GM21526 (cell line): ENCODE measurements at regions not wholly inside any gene's neighbourhood (a gene's known extent, or its start where the extent isn't known, plus 50 kb on each side); places are given as distances from the start of the nearest gene placed in this dataset.
"Not testable (repeated sequence)": the region's sequence is repeated elsewhere in the genome, so short reads cannot be mapped to it uniquely, and the experiment has no call there.

ENCODE experiments used
- ATAC-seq: cut with Tn5 transposase; IDR thresholded peaks from one replicate; pipeline ENCODE4 v1.9.1; 2021; ENCODE audit warnings: moderate library complexity; ENCODE audit not compliant: unreplicated experiment, low FRiP score

DNA sequence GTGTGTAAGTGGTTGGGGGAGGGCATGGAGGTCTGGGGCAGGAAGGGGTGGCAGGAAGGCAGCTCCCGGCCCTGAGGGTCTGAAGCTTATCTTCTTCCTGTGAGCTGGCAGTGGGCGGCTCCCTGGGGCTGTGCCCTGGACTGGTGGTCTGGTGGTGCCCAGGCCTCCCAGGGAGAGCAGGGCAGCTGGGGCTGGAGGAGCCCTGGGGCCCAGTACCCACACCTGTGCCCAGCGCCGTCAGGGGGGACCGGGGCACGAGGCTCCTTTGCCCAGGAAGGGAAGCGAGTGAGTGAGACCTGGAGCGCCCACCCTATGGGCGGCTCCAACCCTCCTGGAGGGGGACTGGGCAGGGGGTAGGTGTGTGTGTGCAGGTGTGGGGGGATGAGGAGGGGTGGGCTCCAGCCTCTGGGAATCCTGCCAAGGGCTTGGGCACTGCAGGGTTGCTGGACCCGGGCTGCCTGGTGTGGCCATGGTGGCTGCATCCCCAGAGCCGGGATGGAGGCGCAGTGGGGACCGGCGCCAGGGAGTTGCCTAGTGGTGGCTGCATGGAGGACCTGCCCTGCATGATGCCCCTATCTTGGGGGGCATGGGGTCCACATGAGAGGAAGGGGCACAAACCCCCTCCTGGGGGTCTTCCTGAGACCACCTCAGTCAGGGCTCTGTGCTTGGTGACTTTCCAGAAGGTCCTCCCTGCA lies 353.6 kb downstream of the TMEM121 start:
- ATAC-seq = no peak

DNA sequence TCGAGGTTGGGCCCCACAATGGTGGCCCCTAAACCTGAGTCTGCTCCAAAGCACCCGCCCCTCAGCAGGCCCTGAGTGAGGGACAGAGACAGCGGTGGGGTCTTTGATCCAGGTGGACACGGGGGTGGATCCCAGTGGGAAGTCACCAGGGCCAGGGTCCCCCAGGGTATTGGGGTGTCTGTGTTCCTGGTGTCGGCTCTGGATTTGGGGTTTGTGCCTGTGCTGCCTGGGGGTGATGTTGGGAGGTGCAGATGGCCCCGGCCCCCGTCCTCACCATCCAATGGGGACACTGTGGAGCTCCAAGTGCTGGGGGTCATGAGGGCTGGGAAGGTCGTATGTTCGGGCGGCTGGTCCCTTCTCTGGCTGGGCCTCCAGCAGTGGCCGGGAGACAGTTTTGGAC lies 354.2 kb downstream of the TMEM121 start:
- no peak for ATAC-seq

DNA sequence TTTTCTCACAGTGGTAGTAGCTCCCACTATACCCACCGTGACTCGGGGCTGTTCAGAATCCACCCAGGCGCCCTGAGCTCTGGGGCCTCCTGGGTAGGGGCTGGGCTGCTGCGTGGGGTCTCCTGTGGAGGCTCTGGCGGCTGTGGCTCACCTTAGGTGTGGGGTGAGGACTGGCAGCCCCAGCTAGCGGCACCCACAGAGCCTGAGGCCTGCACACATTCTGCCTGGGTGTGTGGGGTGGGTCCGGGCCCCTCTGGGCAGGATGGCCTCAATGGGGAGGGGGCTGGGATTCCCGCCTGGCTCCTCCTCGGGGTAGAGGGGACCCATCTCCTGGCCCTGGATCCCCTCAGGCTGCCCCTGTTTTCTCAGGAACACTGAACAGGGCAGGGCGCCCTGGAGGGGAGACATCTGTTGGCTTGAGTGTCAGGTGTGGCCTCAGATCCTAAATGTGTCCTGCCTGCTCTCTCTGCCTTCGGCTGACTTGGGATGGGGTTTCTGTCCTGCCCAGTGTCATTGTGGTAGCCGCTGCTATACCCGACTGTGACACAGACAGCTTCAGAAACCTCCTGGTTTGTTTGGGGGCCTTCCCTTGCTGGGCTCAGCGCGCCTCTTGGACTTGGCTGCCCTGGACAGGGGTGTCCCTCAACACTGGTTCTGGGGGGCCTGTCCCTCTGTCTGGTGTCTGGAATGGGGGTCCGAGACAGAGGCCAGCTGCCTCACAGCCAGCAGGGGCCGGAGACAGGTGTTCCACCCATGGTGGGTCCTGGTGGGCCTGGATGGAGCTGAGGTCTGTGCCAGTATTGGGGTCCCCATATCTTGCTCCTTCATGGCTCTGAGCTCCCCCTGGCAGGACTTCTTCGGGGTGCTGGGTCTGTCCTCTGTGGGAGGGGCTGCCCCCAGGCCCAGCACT lies 354.9 kb downstream of the TMEM121 start:
- ATAC-seq = no peak

DNA sequence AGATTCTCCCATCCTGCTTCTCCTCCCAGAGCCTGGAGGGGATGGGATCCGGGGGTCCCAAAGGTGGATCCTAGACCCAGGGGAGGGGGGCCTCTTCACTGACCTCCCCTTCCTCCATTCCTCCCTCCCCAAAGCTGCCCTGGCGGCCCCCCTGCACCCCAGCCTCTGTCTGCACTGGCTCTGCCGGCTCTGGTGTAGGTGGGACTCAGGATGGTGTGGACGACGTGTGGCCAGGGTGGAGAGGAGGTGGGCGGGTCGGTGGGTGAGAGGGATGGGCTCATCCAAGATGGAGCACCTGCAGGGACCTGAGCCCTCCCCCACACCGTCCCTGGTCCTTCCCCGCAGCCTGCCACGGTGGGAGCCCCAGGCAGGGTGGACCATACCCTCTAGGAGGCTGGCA lies 355.6 kb downstream of the TMEM121 start:
- not testable (repeated sequence) for ATAC-seq

DNA sequence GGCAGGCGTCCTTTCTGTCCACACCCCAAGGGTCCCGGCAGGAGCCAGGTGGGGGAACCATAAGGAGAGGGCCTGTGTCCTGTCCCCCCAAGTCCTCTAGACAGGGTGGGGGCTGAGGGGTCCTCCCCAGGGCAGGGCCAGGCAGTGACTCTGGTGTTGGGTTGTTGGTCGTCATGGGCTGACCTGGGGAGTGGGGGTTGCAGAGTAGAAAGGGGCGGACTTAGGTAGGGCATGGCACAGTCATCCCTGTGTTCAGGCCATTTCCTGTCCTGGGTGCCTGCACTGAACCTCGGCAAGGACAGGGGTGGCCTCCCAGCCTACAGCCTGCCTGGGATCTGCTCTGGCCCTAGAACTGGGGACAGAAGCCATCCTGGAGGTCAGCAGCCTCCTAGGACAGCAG lies 356.2 kb downstream of the TMEM121 start:
- no peak for ATAC-seq

DNA sequence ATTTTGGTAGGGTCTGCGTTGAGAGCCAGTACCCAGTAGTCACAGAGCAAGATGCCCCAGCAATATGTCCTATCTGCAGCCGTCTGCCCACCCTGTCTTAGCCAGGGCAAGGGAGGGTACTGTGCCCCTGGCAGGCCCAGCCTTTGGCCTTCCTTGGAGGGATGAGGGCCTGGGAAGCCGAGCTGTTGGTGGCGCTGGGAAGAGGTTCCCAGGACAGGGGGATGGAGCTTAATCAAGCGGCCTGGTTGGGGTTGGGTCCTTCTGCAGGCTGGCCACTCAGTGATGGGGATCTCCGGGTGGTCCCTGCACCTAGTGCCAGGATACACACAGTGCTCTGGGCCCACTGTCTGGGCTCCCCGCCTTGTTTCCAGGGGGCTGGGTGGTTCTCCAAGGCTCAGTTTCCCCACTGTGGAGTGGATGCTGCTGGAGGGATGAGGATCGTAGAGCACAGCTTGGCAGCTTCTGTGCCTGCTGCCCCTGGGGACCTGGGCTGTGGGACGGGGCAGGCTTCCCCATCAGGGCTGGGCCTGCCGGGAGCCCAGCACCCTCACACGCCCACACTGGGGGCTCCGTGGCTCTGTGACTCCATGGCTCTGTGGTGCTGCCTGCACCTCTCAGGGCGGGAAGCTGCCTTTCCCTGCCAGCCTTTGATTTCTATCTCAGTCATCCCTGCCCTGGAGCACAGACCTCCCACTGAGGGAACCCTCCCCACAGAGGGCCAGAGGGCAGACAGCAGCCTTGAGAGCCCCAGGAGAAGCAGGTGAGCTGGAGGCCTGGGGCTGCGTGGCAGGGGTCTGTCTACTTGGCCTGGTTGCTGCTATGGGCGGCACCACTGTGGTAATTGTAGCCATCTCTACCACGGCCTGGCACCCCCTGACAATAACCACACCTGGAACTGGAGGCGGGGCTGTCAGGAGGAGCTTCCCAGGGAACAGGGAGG lies 357.0 kb downstream of the TMEM121 start:
- no peak for ATAC-seq

DNA sequence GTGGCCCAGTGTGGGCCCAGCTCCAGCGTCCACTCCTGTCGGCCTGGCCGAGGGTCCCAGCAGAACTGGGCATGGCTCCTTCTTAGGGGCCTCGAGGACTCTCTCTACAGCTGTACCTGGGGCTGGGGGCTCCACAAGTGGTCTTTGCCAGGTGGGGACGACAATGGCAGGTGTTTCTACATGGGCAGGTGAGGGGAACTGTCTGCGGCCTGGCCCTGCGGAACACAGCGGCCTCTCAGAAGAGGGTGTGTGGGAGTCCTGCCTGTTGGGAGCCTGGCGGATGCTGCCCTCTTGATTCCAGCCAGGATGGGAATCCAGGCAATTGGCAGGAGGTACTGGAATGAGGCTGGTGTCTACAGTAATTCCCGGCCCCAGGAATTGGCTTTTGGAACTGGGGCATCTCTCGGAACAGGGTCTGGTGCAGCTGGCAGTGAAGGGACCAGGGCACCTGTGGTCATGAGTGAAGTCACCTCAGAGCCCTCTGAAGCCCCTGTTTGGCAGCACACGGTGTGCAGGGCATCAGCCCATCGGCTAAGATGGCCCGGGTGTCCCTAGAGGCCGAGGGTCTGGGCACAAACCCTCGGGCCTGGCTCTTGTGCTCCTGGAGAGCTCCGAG lies 357.9 kb downstream of the TMEM121 start:
- not testable (repeated sequence) for ATAC-seq

DNA sequence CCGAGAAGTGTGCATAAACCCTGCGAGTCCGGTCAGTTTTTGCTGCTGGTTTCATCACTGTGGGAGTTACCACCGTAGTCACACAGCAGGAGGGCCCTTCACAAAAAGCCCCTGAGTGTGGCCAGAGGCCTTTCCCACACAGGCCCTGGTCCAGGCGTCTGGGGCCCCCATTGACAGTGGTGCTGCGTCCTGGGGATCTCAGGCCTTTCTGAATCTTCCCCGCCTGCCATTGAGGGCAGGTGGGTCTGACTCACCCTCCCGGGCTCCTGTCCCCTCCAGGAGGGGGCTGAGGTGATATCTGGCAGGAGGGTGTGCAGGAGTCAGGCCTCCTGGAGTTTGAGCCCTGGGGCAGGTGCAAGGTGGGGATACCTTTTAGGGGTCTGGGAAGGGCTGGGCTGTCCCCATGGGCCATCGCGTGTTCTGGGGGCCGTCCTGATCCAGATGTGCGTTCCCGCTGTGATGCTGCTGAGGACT lies 358.5 kb downstream of the TMEM121 start:
- ATAC-seq = no peak

DNA sequence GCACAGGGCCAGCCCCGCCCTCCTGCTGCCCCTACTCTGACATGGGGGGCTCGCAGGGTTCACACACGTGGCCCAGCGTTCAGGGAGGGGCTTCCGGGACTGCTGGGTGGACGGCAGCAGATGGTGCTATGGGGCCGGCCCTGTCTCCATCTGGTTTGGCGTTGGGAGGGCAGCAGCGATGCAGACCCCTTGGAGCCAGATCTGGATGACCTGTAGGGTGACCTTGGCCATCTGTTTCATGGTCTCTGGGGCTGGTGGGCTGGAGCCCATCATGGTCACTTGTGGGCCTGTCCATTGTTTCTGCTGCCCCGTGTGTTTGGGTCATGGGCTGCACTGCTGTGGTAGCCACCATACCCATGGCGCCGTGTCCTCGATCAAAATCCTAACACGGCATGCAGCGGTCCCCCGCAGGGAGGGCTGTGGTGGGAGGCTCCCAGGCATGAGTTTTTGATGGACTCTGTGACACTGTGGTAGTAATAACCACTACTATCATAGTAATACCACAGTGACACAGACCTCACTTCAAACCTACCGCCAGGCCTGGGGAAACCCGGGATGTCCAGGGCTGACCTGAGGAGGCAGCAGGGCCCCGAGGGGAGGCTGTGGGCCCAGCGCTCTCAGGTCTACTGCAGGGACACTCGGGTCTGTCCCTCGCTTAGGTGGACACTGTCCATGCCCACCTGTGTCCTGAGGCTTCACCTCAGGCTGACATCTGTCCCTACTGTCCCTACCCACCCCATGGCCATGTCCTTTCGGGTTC lies 359.4 kb downstream of the TMEM121 start:
- no peak for ATAC-seq

DNA sequence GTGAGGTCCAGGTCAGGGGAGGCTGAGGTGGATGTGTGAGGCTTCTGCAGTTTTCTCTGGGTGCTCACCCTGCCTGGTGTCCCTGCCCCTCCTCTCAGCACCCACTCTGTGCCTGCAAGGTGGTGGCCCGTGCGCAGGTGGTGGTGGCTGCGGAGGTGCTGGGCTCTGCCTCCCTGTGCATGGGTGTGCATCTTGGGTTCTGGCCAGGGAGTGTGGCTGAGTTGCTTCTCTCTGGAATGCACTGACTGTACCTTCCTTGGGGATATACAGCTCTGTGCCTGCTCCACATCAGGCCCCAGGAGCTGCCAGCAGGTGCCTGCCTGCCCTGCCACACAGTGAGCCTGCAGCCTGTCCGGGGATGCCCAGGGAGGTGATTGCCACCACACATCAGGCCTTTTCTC lies 360.4 kb downstream of the TMEM121 start:
- not testable (repeated sequence) for ATAC-seq

DNA sequence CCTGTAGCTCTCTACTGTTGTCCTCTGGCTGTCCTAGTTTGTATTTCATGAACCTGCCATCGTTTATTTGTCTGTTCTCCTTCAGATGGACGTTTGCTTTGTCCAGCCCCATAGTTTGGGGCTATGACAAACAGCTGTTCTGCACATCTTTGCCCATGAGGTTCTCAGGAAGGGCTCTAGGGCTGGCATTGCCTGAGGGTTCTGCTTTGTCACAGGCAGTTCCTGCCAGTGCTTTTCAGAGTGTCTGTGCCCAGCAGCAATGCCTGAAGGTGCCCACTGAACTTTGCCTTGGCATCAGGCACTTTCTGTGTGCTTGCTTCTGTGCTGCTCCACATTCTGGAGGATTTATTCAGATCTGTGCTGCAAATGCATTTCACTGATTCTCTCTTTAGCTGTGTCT lies 361.3 kb downstream of the TMEM121 start:
- ATAC-seq = no peak

DNA sequence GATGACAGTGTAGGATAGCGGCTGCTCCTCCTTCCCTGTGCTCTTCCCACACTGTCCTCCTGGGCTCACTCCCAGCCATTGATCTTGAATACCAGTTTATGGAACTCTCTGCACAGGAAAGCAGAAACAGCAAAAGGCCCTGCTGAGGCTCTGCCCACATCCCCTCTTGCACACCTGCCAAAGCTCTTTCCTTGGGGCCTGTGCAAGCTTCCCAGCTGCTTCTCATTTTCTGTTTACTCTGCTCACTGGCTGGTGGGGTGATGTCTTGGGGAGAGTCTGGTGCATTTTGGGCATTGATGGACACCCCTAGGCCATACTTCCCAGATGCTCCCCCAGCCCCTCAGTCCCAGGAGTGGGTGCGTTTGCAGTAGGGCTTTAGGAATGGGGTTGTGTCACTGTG lies 361.8 kb downstream of the TMEM121 start:
- no peak for ATAC-seq

DNA sequence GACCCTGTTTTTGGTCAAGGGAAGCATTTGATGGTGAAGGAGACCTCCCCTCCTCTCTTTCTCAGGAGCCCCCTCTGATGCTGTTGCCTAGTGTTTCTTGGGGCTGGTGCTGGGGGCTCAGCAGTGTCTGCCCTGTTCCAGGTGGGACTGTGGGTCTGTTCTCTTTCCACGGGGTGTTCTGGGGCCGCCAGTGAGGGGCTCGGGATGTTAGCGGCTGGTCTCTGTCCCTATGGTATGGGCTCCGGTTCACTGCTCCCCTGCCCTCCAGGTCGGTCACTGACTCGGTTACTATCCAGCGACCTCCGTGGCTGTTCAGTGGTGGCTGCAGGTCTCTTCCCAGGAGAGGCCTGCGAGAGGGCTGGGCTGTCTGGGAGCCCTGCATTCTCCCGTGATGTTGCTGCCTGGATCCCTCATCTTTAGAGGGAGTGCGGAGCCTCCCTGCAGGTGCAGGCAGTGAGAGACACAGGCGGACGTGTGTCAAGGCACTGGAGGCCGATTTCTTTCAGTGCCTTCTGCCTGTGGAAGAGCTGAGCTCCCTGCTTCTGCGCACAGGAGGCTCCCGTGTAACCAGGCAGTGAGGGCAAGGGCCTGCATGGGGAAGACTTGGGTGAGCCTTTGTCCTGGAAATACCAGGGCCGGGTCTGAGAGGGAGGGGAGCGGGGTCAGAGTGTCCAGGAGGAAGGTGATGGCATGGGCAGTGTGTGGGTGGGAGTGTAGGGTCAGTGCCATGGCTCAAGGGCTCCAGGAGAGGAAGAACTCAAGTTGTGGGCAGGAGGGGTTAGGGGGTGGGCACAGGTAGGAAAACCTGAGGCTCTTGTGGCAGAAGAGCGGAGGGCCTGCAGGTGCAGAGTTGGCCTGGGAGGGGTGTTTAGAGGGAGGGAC lies 362.6 kb downstream of the TMEM121 start:
- ATAC-seq = no peak

DNA sequence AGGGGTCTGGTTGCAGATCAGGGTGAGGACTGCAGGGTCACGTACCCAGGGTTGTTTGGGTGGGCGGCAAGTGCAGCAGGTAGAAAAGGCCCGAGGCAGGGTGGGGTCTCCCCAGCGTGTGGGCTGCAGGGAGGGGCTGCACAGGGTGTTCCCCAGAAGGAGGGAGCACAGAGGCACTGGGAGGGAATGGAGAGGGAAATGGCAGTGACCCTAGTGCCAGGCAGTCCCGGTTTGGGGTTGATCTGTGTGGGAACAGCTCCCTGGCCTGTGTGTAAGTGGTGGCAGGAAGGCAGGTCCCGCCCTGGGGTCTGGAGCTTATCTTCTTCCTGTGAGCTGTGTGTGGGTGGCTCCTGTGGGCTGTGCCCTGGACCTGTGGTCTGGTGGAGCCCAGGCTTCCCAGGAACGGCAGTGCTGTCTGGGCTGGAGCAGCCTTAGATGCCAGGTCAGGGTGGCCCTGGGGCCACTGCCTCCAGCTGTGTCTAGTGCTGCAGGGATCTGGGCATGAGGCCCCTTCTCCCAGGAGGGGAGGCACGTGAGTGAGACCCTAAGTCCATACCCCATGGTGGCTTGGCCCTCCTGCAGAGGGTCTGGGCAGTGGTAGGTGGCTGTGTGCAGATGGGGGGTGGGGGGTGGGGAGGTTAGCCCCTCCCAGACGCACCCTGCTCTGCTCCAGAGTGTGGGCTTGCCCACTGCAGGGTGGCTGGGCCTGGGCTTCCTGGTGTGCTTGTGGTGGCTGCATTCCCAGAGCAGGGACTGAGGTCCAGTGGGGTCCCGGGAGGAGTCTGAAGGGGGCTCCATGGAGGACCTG lies 363.5 kb downstream of the TMEM121 start:
- no peak for ATAC-seq

DNA sequence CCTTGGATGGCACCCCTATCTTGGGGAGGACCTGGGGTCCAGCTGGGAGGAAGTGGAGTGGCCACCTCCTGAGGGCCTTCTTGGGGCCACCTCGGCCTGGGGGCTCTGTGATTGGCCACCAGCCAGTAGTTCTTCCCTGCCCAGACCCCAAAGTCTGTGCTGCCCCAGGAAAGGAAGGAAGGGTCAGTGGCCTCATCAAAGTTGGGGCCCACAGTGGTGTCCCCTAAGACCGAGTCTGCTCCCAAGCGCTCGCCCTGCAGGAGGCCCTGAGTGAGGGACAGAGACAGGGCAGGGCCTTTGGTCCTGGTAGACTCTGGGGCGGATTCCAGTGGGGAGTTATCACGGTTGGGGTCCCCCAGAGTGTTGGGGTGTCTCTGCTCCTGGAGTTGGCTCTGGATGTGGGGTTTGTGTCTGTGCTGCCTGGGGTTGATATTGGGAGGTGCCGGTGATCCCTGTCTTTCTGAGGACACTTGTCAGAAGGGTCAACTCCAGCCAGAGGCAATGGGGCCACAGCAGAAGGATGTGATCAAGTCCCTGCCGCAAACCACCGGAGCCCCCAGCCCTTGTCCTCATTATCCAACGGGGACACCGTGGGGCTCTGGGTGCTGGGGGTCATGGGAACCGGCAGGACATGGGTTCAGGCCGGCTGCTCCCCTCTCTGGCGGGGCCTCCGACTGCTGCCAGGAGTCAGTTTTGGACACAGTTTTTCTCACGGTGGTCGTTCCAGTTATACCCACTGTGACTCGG lies 364.3 kb downstream of the TMEM121 start:
- ATAC-seq = no peak

DNA sequence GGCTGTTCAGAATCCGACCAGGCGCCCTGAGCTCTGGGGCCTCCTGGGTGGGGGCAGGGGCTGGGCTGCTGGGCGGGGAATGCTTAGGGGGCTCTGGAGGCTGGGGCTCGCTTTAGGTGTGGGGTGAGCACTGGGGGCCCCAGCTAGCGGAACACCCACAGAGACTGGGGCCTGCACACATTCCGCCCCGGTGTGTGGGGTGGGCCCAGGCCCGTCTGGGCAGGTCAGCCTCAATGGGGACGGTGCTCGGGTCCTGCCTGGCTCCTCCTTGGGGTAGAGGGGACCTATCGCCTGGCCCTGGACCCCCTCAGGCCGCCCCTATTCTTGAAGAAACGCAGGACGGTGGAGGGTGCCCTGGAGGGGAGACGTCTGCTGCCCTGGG lies 364.8 kb downstream of the TMEM121 start:
- no peak for ATAC-seq
